Glutamatergic neuron (in vitro differentiated cells): ENCODE measurements at regions not wholly inside any gene's neighbourhood (a gene's known extent, or its start where the extent isn't known, plus 50 kb on each side); places are given as distances from the start of the nearest gene placed in this dataset.

ENCODE experiments used
- DNase-seq: peaks from one replicate; pipeline ENCODE4 v3.0.0; 2022
- H3K27ac Mint-ChIP-seq: one replicate; pipeline ENCODE4 v1.8.0; 2020; ENCODE audit warnings: mild to moderate bottlenecking, mixed read lengths, inconsistent platforms; ENCODE audit not compliant: unreplicated experiment
- H3K27me3 Mint-ChIP-seq: one replicate; pipeline ENCODE4 v1.8.0; 2020; ENCODE audit warnings: mild to moderate bottlenecking, moderate library complexity, mixed read lengths, inconsistent platforms; ENCODE audit not compliant: unreplicated experiment
- H3K36me3 Mint-ChIP-seq: one replicate; pipeline ENCODE4 v1.8.0; 2020; ENCODE audit warnings: mild to moderate bottlenecking, mixed read lengths, inconsistent platforms; ENCODE audit not compliant: unreplicated experiment
- H3K4me1 Mint-ChIP-seq: one replicate; pipeline ENCODE4 v1.8.0; 2020; ENCODE audit warnings: mild to moderate bottlenecking, low read depth, mixed read lengths, inconsistent platforms; ENCODE audit not compliant: unreplicated experiment
- H3K4me3 Mint-ChIP-seq: one replicate; pipeline ENCODE4 v1.8.0; 2020; ENCODE audit warnings: mild to moderate bottlenecking, mixed read lengths, inconsistent platforms; ENCODE audit not compliant: unreplicated experiment
- H3K9me3 Mint-ChIP-seq: one replicate; pipeline ENCODE4 v1.8.0; 2020; ENCODE audit warnings: mild to moderate bottlenecking, moderate library complexity, mixed read lengths, inconsistent platforms; ENCODE audit not compliant: unreplicated experiment
- CTCF ChIP-seq: fragments of 200-600 bp; sonication (generic); IDR thresholded peaks from one replicate; pipeline ENCODE4 v1.5.0; 2021; ENCODE audit not compliant: partially characterized antibody, unreplicated experiment

GRCh38 chr4:135250040-135250439 lies 1048.5 kb upstream of the PABPC4L start:
- TF ChIP-seq CTCF: no peak
- Mint-ChIP-seq H3K4me1 (no peaks in the 10 kb centered on the region), H3K27ac (no peak overlapping the region), H3K4me3 (no peak overlapping the region), H3K9me3 (no peaks in the 10 kb centered on the region), H3K36me3 (no peaks in the 10 kb centered on the region), H3K27me3 (no peaks in the 10 kb centered on the region)
- no peak for DNase-seq

- no peak overlapping the region for H3K27ac Mint-ChIP-seq
- no peaks in the 10 kb centered on the region for H3K27me3 Mint-ChIP-seq
- no peaks in the 10 kb centered on the region for H3K4me1 Mint-ChIP-seq
- no peak for DNase-seq
- H3K4me3 Mint-ChIP-seq: no peak overlapping the region
- H3K36me3 Mint-ChIP-seq: no peaks in the 10 kb centered on the region
- no peak for TF ChIP-seq CTCF
- no peaks in the 10 kb centered on the region for H3K9me3 Mint-ChIP-seq
These were observed 1047.4 kb upstream of the PABPC4L start for GRCh38 chr4:135249024-135249423.

DNA sequence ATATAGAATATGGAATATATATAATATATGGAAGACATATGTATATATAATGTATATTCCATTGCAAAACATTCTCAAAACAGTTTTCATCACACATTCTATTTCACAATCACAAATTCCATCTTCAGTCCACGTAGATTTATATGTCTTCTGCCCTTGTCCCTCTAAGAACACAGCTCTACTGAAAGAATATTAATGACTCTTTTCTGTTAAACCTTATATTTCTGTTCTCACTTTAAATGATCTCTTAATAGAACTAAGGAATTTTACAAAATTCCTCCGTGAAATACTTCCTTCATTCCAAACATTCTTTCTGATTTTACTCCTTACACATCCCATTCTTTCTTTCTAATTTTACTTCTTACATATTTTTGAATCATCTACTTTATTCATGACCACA lies 1043.1 kb upstream of the PABPC4L start:
- Mint-ChIP-seq H3K27me3 (no peaks in the 10 kb centered on the region), H3K36me3 (no peaks in the 10 kb centered on the region), H3K27ac (no peak overlapping the region), H3K9me3 (no peaks in the 10 kb centered on the region), H3K4me1 (no peaks in the 10 kb centered on the region), H3K4me3 (no peak overlapping the region)
- TF ChIP-seq CTCF: no peak
- no peak for DNase-seq

DNA sequence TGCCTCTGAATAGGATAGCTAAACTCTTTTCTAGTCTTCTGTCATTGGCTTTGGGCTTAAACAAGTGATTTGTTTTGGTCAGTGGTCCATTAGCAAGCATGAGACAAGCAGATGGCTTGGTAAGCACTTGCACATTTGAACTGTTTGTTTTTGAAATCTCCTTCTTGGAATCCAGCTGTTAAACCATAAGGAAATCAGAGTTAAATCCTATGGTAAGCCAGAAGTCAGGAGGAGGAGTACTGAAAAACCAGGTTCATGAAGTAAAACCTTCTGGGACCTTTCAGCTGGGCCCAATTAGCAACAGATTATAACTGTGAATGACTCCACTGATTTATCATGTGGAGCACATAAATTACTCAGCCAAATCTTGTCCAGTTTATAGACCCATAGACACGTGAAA lies 1042.5 kb upstream of the PABPC4L start:
- no peak overlapping the region for H3K27ac Mint-ChIP-seq
- TF ChIP-seq CTCF: no peak
- no peak for DNase-seq
- no peaks in the 10 kb centered on the region for H3K36me3 Mint-ChIP-seq
- no peaks in the 10 kb centered on the region for H3K27me3 Mint-ChIP-seq
- no peak overlapping the region for H3K4me3 Mint-ChIP-seq
- no peaks in the 10 kb centered on the region for H3K4me1 Mint-ChIP-seq
- no peaks in the 10 kb centered on the region for H3K9me3 Mint-ChIP-seq

GRCh38 chr4:135240796-135241195 lies 1039.2 kb upstream of the PABPC4L start:
- no peaks in the 10 kb centered on the region for H3K27me3 Mint-ChIP-seq
- no peak for TF ChIP-seq CTCF
- H3K27ac Mint-ChIP-seq: no peak overlapping the region
- no peaks in the 10 kb centered on the region for H3K9me3 Mint-ChIP-seq
- H3K4me1 Mint-ChIP-seq: no peaks in the 10 kb centered on the region
- no peak overlapping the region for H3K4me3 Mint-ChIP-seq
- no peak for DNase-seq
- no peaks in the 10 kb centered on the region for H3K36me3 Mint-ChIP-seq
